ENCODE measurements at regions not wholly inside any gene's neighbourhood (a gene's known extent, or its start where the extent isn't known, plus 50 kb on each side); places are given as distances from the start of the nearest gene placed in this dataset.

GRCh38 chr9:103789686-103790085 is 304.4 kb upstream of the SMC2 start:
- DNase-seq = no peak

DNA sequence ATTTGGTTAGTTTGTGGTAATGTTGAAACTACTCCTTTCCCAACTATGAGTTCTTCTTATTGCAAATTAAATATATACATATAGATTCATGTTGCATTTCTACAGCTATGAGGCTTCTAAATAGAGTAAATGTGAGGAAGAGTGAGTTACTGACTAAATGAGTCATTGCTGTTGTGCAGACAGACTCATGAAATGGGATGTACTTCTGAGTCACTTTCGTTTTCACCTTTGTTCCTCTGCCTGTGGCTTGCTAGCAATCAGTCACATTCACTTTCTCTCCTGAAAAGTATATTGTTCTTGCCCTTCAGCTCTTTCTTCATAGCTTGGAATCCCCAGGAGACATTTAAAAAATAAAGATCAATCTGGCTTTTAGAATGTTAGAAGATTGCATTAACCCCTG is 295.5 kb upstream of the SMC2 start:
- no peak for DNase-seq

DNA sequence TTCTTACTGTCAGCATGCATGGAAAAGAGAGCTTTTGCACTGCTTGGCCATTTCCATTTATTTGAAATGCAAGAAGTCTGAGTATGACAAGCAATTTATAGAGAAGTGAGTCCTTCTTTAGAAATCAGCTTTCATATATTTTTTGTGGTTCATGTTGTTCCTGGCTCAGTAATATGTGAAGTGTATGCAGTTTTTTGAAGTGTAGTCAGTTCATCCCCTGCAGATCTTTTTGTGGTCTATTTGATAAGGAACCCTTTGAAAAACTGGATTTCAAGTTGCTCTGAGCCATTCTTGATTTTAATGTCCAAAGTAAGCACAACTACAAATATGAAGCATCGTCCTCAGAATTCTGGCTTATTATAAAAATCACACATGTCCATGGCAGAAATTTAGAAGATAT is 294.1 kb upstream of the SMC2 start:
- DNase-seq = no peak

DNA sequence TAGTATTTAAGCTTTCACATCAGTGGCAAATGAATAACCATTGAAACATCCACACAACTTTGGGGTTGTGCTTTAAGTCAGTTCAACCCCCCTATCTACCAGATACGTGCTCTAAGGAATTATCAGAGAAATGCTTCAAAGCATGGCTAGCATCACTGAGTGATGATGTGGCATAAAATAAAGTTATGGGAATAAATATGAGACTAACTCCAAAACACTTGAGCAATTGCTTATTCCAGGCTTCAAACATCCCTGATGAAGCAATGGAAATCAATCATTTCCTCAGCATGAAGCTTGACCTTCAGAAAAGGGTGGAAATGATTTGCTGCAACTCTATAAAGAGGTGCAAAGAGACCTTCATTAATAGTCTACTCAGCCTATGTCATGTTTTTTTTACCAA is 292.0 kb upstream of the SMC2 start:
- no peak for DNase-seq

DNA sequence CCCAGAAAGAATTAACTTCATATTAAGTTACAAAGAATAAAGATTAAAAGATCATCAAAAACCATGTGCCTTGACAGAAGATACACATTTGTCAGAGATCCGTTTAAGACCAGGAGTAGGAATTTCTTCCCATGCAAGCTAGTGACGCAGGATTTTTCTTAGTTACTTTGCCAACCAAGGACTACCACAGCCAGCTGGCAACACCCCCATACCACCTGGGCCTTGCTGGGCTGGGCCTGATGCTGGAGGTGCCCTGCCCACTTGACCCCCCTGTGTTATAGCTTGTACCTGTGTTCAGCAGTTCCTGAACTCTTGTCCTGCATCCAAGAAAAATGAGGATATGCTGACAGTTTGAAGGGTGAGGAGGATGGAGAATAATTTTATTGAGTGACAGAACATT is 290.9 kb upstream of the SMC2 start:
- no peak for DNase-seq

DNA sequence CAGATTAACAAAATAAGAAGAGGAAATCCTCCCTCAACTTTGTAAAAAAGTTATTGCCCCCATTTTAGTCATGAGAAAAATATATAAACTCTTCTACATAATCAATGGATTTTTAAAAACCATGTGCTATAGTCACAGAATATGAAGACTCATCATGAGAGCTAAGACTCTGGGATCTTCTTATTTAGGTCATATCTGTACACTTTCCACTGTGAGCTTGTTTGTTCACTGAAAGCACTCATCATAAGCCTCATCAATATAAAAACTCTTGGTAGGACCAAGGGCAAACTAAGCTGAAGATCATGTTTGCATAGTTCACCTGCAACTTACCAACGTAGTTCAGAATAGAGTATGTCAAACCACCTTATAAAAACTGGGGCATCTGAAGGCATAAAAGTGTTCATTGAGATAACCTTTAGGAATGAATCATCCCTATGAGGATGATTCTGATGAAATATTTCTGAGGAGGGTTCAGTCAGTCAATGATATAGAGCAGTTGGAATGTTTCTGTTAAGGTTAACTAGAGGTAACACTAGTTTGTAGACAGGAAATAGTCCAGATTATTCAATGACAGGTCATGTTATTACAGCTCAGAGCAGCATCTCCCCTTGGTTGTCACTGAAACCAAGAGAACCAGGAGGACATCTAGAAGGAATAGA is 289.9 kb upstream of the SMC2 start:
- no peak for DNase-seq

DNA sequence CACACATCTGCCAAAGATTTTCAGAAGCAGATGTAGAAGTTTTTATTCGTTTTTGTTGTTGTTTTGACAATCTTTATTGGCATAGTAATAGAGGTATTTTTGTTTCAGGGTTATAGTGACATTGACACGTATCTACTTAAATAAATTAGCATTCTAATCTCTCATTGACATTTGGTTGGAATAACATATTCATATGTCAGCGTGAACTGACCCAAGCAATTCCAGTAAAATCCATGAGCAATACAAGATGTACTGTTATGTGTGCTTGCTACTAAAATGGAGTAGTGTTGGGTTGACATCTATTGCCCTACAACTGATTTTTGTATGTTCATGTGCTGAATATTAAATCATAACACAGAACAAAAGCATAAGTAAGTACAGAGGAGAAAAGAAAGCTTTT is 284.4 kb upstream of the SMC2 start:
- no peak for DNase-seq

- no peak for DNase-seq
Measured at GRCh38 chr9:103811462-103811861, 282.6 kb upstream of the SMC2 start.

- no peak for DNase-seq
Measured at GRCh38 chr9:103816146-103816545, 278.0 kb upstream of the SMC2 start.

- no peak for DNase-seq
Measured at GRCh38 chr9:103819936-103820335, 274.2 kb upstream of the SMC2 start.

GRCh38 chr9:103821115-103821514 is 273.0 kb upstream of the SMC2 start:
- no peak for DNase-seq

DNA sequence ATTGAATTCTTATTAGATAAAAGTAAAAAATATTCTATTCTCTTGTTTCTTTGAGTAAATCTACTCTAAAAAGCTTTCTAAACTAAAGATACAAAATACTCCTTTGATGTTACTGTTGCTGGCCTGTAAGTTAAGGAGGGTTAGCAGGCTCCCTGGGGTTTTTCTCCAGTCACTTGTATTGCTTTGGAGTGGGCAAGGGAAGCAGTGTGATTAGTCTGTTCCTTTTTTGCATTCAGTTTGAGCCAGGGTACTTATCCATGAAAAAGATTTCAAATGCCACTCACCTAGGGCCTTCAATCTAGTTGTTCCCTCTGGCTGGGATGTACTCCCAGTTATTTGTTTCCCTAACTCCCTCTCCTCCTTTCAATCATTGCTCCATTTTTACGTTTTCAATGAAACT is 256.2 kb upstream of the SMC2 start:
- DNase-seq = no peak

DNA sequence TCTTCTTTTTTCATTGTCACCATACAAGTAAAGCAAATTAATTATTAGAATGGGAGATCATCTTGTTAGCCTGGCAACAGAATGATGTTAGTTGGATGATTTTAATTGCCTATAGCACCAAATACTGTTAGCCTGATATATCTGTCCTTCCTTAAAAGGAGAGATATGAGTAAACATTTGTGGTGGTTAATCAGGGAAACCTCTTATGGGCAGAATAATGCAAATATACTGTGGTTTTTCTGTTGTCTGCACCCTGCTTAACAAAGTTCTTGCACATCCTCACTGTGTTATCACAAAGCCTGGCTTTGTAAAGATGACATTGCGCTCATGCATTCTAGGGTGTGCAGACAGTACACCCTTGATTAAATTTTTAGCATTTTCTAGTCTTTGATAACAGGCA is 254.9 kb upstream of the SMC2 start:
- DNase-seq = no peak

DNA sequence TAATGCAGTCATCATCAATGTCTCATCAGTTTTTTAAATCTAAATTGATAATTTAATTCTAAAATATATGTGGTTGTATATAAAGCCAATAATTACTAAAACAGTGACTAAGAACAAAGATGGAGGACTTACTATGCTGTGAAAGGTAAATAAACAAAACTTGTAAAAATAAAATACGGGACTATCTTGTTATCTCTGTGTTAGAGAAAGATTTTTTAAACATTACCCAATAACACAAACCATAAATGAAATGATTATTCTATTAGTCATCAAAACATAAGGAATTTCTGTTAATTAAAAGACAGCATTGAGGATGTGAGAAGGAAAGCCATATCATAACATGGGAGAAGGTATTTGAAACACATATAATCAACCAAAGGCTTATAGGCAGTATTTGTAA is 226.2 kb upstream of the SMC2 start:
- no peak for DNase-seq

GRCh38 chr9:103872811-103873210 is 221.3 kb upstream of the SMC2 start:
- DNase-seq = no peak

DNA sequence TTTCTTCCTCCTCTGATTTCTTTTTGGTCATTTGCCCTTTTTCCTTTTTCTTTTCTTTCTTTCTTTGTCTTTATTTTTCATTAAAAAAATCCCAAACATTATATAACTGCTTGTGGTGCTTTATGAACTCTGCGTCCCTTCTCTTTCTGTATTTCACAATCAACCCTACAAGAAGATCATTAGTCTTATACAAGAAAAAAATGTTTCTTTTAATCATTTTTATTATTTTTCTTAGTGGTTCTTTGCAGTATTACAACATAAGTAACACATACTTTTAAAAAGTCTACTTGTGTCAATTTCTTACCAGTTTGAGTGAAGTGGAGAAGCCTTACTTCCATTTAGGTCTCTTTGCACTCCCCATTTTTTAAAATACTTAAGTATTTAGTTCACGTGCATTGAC is 212.7 kb upstream of the SMC2 start:
- no peak for DNase-seq

GRCh38 chr9:103889989-103890388 is 204.1 kb upstream of the SMC2 start:
- DNase-seq = no peak

DNA sequence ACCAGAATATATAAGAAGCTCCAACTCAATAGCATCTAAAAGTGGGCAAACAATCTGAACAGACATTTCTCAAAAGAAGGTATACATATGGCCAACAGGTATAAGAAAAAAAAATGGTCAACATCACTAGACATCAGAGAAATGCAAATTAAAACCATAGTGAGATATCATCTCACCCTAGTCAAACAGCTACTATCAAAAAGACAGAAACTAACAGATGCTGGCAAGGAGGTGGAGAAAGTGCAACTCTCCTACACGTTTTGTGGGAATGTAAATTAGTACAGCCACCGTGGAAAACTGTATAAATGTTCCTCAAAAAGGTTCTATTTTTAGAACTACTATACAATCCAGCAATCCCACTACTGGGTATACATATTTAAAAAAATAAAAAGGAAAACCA is 199.9 kb upstream of the SMC2 start:
- DNase-seq = no peak

DNA sequence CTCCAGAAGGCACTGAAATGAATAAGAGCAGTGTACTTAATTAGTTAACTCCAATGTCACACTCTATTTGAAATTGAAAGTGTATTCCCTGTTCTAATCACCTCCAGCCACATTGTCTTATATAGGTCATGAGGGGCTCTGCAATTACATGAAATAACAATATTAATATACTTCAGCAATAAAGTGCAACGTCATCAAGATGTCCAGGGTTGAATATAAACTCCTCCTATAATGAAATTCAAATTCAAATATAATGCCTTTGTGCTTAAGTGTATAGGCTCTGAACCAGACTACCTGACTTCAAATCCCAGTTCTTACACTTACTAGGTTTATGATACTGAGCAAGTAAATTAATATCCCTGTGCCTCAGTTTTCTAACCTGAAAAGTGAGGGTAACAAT is 195.6 kb upstream of the SMC2 start:
- no peak for DNase-seq

DNA sequence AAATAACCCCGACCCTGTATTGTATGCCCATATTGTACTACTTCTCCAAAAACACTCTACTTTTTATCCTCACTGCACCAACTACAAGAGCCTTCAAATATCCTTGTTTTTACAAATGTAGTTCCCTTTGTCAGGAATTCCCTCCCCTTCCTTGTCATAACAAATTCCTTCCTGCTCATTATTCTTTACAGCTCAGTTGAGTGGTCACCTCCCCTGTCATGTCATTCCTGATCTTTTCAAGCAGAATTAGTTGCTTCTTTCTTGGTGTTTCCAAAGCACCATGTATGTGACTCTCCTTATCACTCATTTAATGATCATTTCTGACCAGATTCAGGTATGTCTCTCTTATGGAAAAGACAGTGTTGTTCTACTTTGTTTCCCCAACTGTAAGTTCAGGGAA is 194.2 kb upstream of the SMC2 start:
- no peak for DNase-seq

GRCh38 chr9:103900466-103900865 is 193.6 kb upstream of the SMC2 start:
- DNase-seq = no peak

GRCh38 chr9:103902263-103902662 is 191.8 kb upstream of the SMC2 start:
- no peak for DNase-seq

DNA sequence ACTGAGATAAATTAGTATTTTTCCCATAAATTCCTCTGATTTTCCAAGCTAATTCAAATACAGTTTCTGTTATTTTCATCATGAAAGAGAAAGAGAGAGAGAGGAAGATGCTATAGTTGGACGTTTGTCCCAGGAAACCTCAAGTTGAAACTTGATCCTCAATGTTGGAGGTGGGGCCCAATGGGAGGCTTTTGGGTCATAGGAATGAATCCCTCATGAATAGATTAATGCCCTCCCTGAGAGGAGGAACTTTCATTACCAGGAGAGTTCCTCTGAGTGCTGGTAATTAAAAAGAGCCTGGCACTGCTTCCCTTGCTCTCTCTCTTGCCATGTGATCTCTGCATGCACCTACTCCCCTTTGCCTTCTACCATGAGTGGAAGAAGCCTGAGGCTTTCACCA is 189.9 kb upstream of the SMC2 start:
- DNase-seq = no peak

DNA sequence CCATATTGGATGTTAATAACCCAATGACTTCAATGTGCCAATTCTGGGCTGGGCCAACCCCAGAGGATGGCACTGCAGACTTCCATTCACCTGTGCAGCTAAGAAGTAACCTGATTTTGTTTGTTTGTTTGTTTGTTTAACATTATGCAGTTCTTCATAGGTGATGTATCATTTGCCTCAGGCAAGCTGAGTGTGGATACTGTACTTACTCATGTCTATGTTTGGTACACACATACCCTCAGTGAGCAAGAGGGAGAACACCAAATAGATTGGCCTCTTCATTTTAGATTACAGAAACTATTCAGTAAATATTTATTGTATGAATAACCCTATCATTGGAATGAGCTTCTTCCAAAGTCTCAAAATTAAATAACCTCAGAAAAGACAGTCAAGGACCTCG is 180.2 kb upstream of the SMC2 start:
- no peak for DNase-seq

DNA sequence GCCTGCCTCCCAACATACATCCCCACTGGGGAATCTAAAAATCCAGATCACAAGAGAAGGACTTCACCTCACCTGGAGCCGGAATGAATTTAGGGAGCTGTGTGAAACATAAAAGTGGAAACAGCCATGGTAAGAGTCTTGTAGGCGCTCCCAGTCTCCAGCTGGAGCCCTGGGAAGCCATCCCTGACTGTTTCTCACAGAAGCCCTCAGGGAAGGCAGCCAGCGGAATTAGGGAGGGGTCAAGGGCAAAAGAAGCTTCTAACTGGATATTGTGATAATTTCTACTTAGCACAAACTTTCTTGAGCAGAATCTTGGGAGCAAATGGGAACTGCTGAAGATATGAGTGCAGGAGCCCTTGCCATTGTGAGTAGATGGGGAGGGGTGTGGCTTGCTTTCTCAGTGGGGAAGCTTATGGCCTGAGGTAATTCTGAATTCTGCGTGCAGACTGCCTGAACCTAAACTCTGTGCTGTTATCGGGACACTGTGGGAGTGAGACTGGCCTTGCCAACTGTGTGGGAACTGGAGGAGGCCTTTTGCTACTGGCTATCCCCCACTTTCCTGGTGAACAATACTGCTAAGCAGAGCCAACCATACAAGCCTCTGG is 174.4 kb upstream of the SMC2 start:
- DNase-seq = no peak
